Neural cell (in vitro differentiated cells): ENCODE measurements at regions not wholly inside any gene's neighbourhood (a gene's known extent, or its start where the extent isn't known, plus 50 kb on each side); places are given as distances from the start of the nearest gene placed in this dataset.

Experiments
- H2AFZ ChIP-seq: fragments of 200-600, 300-800 bp; sonication (generic), shearing (Covaris generic); 2 replicates; pipeline ENCODE4 v1.6.0; 2014; ENCODE audit warnings: low read depth, mild to moderate bottlenecking, antibody characterized with exemption, low read length, moderate library complexity
- H3F3A ChIP-seq: fragments of 200-600 bp; shearing (Covaris generic); 2 replicates; pipeline ENCODE4 v1.6.1; 2016; ENCODE audit warnings: mild to moderate bottlenecking, moderate library complexity, mixed read lengths, antibody characterized with exemption, low read length; ENCODE audit not compliant: insufficient read depth, poor library complexity, severe bottlenecking
- H3K27ac ChIP-seq: fragments of 200-600, 300-800 bp; sonication (generic), shearing (Covaris generic); 2 replicates; pipeline ENCODE4 v1.5.1; 2014; ENCODE audit warnings: mild to moderate bottlenecking, low read length, moderate library complexity
- H3K27me3 ChIP-seq: fragments of 300-800, 200-600 bp; sonication (generic), shearing (Covaris generic); 2 replicates; pipeline ENCODE4 v1.6.0; 2014; ENCODE audit warnings: mild to moderate bottlenecking, low read depth, low read length, moderate library complexity; ENCODE audit not compliant: insufficient read depth
- H3K36me3 ChIP-seq: fragments of 300-800, 200-600 bp; sonication (generic), shearing (Covaris generic); 2 replicates; pipeline ENCODE4 v1.5.1; 2014; ENCODE audit warnings: mild to moderate bottlenecking, antibody characterized with exemption, low read length, moderate library complexity; ENCODE audit not compliant: insufficient read depth
- H3K4me2 ChIP-seq: fragments of 300-800, 200-600 bp; sonication (generic), shearing (Covaris generic); 2 replicates; pipeline ENCODE4 v1.6.0; 2014; ENCODE audit warnings: mild to moderate bottlenecking, low read length
- H3K4me3 ChIP-seq: fragments of 300-800, 200-600 bp; sonication (generic), shearing (Covaris generic); 2 replicates; pipeline ENCODE4 v1.5.1; 2014; ENCODE audit warnings: mild to moderate bottlenecking, low read length, moderate library complexity
- H3K79me2 ChIP-seq: fragments of 200-600 bp; shearing (Covaris generic); replicated peaks from 2 replicates; pipeline ENCODE4 v1.6.0; 2014; ENCODE audit warnings: mild to moderate bottlenecking, low read length, moderate library complexity; ENCODE audit not compliant: insufficient read depth
- H3K9ac ChIP-seq: fragments of 300-800, 200-600 bp; sonication (generic), shearing (Covaris generic); 2 replicates; pipeline ENCODE4 v1.6.1; 2016; ENCODE audit warnings: mild to moderate bottlenecking, low read length, mixed read lengths
- H3K9me2 ChIP-seq: fragments of 200-600 bp; shearing (Covaris generic); 2 replicates; pipeline ENCODE4 v1.6.1; 2016; ENCODE audit warnings: mild to moderate bottlenecking, low read length, mixed read lengths; ENCODE audit not compliant: insufficient read depth
- H3K9me3 ChIP-seq: fragments of 200-600, 300-800 bp; sonication (generic), shearing (Covaris generic); 2 replicates; pipeline ENCODE4 v1.6.1; 2016; ENCODE audit warnings: mild to moderate bottlenecking, mixed run types, low read length, moderate library complexity, mixed read lengths
- H4K20me1 ChIP-seq: fragments of 200-600 bp; shearing (Covaris generic); 2 replicates; pipeline ENCODE4 v1.6.1; 2016; ENCODE audit warnings: mild to moderate bottlenecking, mixed run types; ENCODE audit not compliant: insufficient read depth
- EP300 ChIP-seq: fragments of 450-650 bp; conservative IDR thresholded peaks from 2 replicates; pipeline ENCODE4 v1.6.1; 2014; ENCODE audit warnings: antibody characterized with exemption, mild to moderate bottlenecking, moderate library complexity; ENCODE audit not compliant: poor library complexity, severe bottlenecking
- EZH2 ChIP-seq: fragments of 200-600, 300-800 bp; shearing (Covaris generic), sonication (generic); IDR thresholded peaks from 2 replicates; pipeline ENCODE4 v1.6.1; 2014; ENCODE audit warnings: antibody characterized with exemption, low read length, borderline replicate concordance, mild to moderate bottlenecking; ENCODE audit not compliant: insufficient read depth, poor library complexity, severe bottlenecking
- MXI1 ChIP-seq: fragments of 450-650 bp; conservative IDR thresholded peaks from 2 replicates; pipeline ENCODE4 v1.6.1; 2014; ENCODE audit warnings: antibody characterized with exemption, mild to moderate bottlenecking; ENCODE audit not compliant: poor library complexity, severe bottlenecking
- POLR2AphosphoS5 ChIP-seq: IDR thresholded peaks from 2 replicates; pipeline ENCODE4 v1.6.1; 2012
- RAD21 ChIP-seq: fragments of 450-650 bp; conservative IDR thresholded peaks from 2 replicates; pipeline ENCODE4 v1.6.1; 2014; ENCODE audit warnings: antibody characterized with exemption, mild to moderate bottlenecking, moderate library complexity
- SMC3 ChIP-seq: fragments of 450-650 bp; conservative IDR thresholded peaks from 2 replicates; pipeline ENCODE4 v1.6.1; 2014; ENCODE audit warnings: antibody characterized with exemption, mild to moderate bottlenecking, moderate library complexity; ENCODE audit not compliant: poor library complexity
- TAF1 ChIP-seq: IDR thresholded peaks from 2 replicates; pipeline ENCODE4 v1.6.1; 2012; ENCODE audit warnings: low read depth
- TF ChIP-seq, protein P1 (sequence below): fragments of 450-650 bp; IDR thresholded peaks from 2 replicates; pipeline ENCODE4 v1.5.1; 2014; ENCODE audit warnings: antibody characterized with exemption, mild to moderate bottlenecking, moderate library complexity; ENCODE audit not compliant: poor library complexity, severe bottlenecking
- TF ChIP-seq, protein P2 (sequence below): IDR thresholded peaks from 2 replicates; pipeline ENCODE4 v1.6.1; 2012; ENCODE audit warnings: borderline replicate concordance

DNA sequence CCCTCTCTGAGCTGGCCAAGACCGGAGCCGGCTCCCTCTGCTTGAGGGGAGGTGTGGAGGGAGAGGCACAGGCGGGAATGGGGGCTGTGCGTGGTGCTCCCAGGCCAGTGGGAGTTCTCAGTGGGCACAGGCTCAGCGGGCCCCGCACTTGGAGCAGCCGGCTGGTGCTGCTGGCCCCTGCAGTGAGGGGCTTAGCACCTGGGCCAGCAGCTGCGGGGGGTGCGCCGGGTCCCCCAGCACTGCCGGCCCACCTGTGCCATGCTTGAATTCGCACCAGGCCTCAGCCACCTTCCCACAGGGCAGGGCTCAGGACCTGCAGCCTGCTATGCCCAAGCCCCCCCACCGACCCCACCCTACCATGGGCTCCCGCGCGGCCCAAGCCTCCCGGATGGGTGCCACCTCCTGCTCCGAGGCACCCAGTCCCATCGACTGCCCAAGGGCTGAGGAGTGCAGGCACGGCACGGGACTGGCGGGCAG lies 602.5 kb downstream of the KCTD8 start:
- no peaks in the 10 kb centered on the region for H4K20me1 ChIP-seq
- H3K27ac ChIP-seq, result no peak overlapping the region
- no peak overlapping the region for H2AFZ ChIP-seq
- H3K27me3 ChIP-seq, result no peaks in the 10 kb centered on the region
- no peak overlapping the region for H3K9ac ChIP-seq
- no peaks in the 10 kb centered on the region for H3K79me2 ChIP-seq
- TF ChIP-seq RAD21, result no peak
- no peak for TF ChIP-seq EP300
- TF ChIP-seq, protein P1, sequence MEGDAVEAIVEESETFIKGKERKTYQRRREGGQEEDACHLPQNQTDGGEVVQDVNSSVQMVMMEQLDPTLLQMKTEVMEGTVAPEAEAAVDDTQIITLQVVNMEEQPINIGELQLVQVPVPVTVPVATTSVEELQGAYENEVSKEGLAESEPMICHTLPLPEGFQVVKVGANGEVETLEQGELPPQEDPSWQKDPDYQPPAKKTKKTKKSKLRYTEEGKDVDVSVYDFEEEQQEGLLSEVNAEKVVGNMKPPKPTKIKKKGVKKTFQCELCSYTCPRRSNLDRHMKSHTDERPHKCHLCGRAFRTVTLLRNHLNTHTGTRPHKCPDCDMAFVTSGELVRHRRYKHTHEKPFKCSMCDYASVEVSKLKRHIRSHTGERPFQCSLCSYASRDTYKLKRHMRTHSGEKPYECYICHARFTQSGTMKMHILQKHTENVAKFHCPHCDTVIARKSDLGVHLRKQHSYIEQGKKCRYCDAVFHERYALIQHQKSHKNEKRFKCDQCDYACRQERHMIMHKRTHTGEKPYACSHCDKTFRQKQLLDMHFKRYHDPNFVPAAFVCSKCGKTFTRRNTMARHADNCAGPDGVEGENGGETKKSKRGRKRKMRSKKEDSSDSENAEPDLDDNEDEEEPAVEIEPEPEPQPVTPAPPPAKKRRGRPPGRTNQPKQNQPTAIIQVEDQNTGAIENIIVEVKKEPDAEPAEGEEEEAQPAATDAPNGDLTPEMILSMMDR, result no peak
- TF ChIP-seq MXI1, result no peak
- no peak for TF ChIP-seq EZH2
- TF ChIP-seq SMC3, result no peak
- TF ChIP-seq TAF1, result no peak
- TF ChIP-seq, protein P2, sequence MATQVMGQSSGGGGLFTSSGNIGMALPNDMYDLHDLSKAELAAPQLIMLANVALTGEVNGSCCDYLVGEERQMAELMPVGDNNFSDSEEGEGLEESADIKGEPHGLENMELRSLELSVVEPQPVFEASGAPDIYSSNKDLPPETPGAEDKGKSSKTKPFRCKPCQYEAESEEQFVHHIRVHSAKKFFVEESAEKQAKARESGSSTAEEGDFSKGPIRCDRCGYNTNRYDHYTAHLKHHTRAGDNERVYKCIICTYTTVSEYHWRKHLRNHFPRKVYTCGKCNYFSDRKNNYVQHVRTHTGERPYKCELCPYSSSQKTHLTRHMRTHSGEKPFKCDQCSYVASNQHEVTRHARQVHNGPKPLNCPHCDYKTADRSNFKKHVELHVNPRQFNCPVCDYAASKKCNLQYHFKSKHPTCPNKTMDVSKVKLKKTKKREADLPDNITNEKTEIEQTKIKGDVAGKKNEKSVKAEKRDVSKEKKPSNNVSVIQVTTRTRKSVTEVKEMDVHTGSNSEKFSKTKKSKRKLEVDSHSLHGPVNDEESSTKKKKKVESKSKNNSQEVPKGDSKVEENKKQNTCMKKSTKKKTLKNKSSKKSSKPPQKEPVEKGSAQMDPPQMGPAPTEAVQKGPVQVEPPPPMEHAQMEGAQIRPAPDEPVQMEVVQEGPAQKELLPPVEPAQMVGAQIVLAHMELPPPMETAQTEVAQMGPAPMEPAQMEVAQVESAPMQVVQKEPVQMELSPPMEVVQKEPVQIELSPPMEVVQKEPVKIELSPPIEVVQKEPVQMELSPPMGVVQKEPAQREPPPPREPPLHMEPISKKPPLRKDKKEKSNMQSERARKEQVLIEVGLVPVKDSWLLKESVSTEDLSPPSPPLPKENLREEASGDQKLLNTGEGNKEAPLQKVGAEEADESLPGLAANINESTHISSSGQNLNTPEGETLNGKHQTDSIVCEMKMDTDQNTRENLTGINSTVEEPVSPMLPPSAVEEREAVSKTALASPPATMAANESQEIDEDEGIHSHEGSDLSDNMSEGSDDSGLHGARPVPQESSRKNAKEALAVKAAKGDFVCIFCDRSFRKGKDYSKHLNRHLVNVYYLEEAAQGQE, result no peak
- TF ChIP-seq POLR2AphosphoS5, result no peak
- no peak overlapping the region for H3K4me3 ChIP-seq
- no peaks in the 10 kb centered on the region for H3K9me2 ChIP-seq
- no peaks in the 10 kb centered on the region for H3K36me3 ChIP-seq
- no peaks in the 10 kb centered on the region for H3F3A ChIP-seq
- no peaks in the 10 kb centered on the region for H3K9me3 ChIP-seq
- H3K4me2 ChIP-seq, result no peak overlapping the region

DNA sequence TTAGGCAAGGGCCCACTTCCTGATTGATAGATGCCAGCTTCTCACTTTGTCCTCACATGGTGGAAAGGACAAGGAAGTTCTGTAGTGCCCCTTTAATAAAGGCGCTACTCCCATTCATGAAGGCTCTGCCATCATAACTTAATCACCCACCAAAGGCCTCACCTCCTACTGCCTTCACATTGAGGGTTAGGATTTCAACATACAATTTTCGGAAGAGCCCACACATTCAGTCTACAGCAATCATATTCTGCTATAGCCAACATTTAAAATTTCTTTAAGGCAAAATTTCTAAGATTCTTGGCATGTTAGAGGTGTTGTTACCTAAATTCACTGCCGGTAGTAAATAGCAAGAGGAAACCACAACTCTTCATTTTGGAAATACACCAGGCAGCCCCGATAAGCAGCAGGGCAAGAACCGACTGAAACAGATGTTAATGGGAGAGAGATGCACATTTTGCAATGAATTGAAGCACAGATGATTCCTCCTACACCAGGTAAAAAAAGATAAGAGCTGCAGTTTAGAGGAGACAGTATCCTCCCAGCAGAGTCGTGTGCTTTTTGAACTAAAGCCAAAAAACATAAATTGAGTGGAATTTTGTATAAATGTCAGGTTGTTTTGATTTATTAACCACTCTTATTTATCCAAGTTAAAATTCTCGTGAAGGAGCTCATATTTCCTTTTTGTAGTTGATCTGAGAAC lies 594.9 kb downstream of the KCTD8 start:
- Histone ChIP-seq H3K27ac (no peak overlapping the region), H4K20me1 (no peaks in the 10 kb centered on the region), H3K79me2 (no peaks in the 10 kb centered on the region), H3K27me3 (no peaks in the 10 kb centered on the region), H3K36me3 (no peaks in the 10 kb centered on the region), H3K9me3 (no peaks in the 10 kb centered on the region), H3K9ac (no peak overlapping the region), H3K9me2 (no peaks in the 10 kb centered on the region), H3K4me3 (no peak overlapping the region), H3F3A (no peaks in the 10 kb centered on the region), H3K4me2 (no peak overlapping the region), H2AFZ (no peak overlapping the region)
- TF ChIP-seq, protein P2, result no peak
- TF ChIP-seq, protein P1, result no peak
- no peak for TF ChIP-seq MXI1
- no peak for TF ChIP-seq TAF1
- no peak for TF ChIP-seq EZH2
- no peak for TF ChIP-seq POLR2AphosphoS5
- TF ChIP-seq EP300, result no peak
- TF ChIP-seq SMC3, result no peak
